ENCODE measurements at regions not wholly inside any gene's neighbourhood (a gene's known extent, or its start where the extent isn't known, plus 50 kb on each side); places are given as distances from the start of the nearest gene placed in this dataset.

GRCh38 chr2:228401065-228401912, 219.8 kb upstream of the SPHKAP start:
- no peak overlapping the region for H3K4me2 ChIP-seq (ENCODE audit: insufficient read depth, low read length)
- H2AFZ ChIP-seq (ENCODE audit: low read depth, low read length): no peak overlapping the region
- no peaks in the 10 kb centered on the region for H3K9me1 ChIP-seq (replicated peaks; ENCODE audit: control insufficient read depth, extremely low read depth, insufficient read depth, low read length)
- H3K9ac ChIP-seq (replicated peaks; ENCODE audit: extremely low read depth, insufficient read depth, low read length): no peak overlapping the region
- intact Hi-C loops (cut with micrococcal nuclease): no loop called here
- H3K9me3 ChIP-seq (replicated peaks; ENCODE audit: control insufficient read depth, insufficient read depth, low read length): no peaks in the 10 kb centered on the region
- no peak for FAIRE-seq
- no peaks in the 10 kb centered on the region for H3K36me3 ChIP-seq (ENCODE audit: control insufficient read depth in 2 of 2, extremely low read depth in 1 of 2, insufficient read depth in 2 of 2, low read length in 2 of 2)
- TF ChIP-seq CTCF (IDR thresholded peaks at IDR 0.05; ENCODE audit: extremely low read depth in 1 of 2, insufficient read depth in 1 of 2, low read depth in 1 of 2, low read length in 2 of 2): no peak
- TF ChIP-seq FOS (IDR thresholded peaks at IDR 0.05; ENCODE audit: borderline replicate concordance, insufficient read depth, low read length): no peak
- no peak for TF ChIP-seq MYC (IDR thresholded peaks at IDR 0.05; ENCODE audit: low read depth, low read length)
- TF ChIP-seq EZH2 (IDR thresholded peaks at IDR 0.05; ENCODE audit: borderline replicate concordance, low read depth, low read length, severe bottlenecking): no peak
- no peak for TF ChIP-seq MAX (IDR thresholded peaks at IDR 0.05; ENCODE audit: insufficient read depth, insufficient read length)
- no peak for TF ChIP-seq POLR2A (IDR thresholded peaks at IDR 0.05; ENCODE audit: low read depth, low read length)
- TF ChIP-seq GATA2 (IDR thresholded peaks at IDR 0.05; ENCODE audit: insufficient read depth, insufficient read length, low read depth, low read length): no peak
- no peak for TF ChIP-seq POLR2AphosphoS5 (IDR thresholded peaks at IDR 0.05; ENCODE audit: insufficient read depth, low read depth, low read length)
- TF ChIP-seq JUN (IDR thresholded peaks at IDR 0.05; ENCODE audit: borderline replicate concordance, insufficient read depth, insufficient read length, low read depth): no peak
- H4K20me1 ChIP-seq (replicated peaks; ENCODE audit: control insufficient read depth, extremely low read depth, insufficient read depth, low read length): no peaks in the 10 kb centered on the region
- H3K27ac ChIP-seq (ENCODE audit: insufficient read depth, low read depth, low read length): no peak overlapping the region
- dilution Hi-C loops (cut with MboI; ENCODE audit: extremely low pct_ligation_motif_present, low sequenced_read_pairs): no loop called here
- ChIA-PET POLR2A (no interaction called here), CTCF (no interaction called here)
- H3K4me1 ChIP-seq (ENCODE audit: control insufficient read depth, extremely low read depth, insufficient read depth, low read length): no peaks in the 10 kb centered on the region
- no peaks in the 10 kb centered on the region for H3K27me3 ChIP-seq (ENCODE audit: control insufficient read depth in 2 of 2, insufficient read depth in 2 of 2, low read length in 2 of 2)
- no peaks in the 10 kb centered on the region for H3K79me2 ChIP-seq (ENCODE audit: control insufficient read depth, insufficient read depth, low read length)
- BruUV-seq (replicated peaks): no TSS peak
- DNase-seq (ENCODE audit: low read depth, low spot score): no peak
- no peak overlapping the region for H3K4me3 ChIP-seq (replicated peaks in 1 of 3; ENCODE audit: insufficient read depth in 1 of 3, low read depth in 1 of 3, low read length in 3 of 3)

Data from endothelial cell of umbilical vein (primary cell).